Hematopoietic multipotent progenitor cell treated with erythropoietin and hydrocortisone succinate and interleukin-3 and kit ligand, for 15 days (in vitro differentiated cells): ENCODE measurements at regions not wholly inside any gene's neighbourhood (a gene's known extent, or its start where the extent isn't known, plus 50 kb on each side); places are given as distances from the start of the nearest gene placed in this dataset.

Experiments used
- DNase-seq: peaks from one replicate; pipeline ENCODE4 v3.0.0-alpha.2; 2015; ENCODE audit warnings: low spot score

- no peak for DNase-seq
Measured at GRCh38 chr2:180364719-180365118, 357.6 kb upstream of the CWC22 start.

- DNase-seq, result no peak
Measured at GRCh38 chr2:180360283-180360618, 353.2 kb upstream of the CWC22 start.

GRCh38 chr2:180359522-180360282, 352.6 kb upstream of the CWC22 start:
- DNase-seq, result no peak

- no peak for DNase-seq
Measured at GRCh38 chr2:180358458-180358857, 351.4 kb upstream of the CWC22 start.

GRCh38 chr2:180356676-180357075, 349.6 kb upstream of the CWC22 start:
- DNase-seq, result no peak

GRCh38 chr2:180352620-180353019, 345.5 kb upstream of the CWC22 start:
- DNase-seq, result no peak

GRCh38 chr2:180349809-180350208, 342.7 kb upstream of the CWC22 start:
- no peak for DNase-seq

GRCh38 chr2:180343528-180344345, 336.6 kb upstream of the CWC22 start:
- no peak for DNase-seq

- DNase-seq, result no peak
Measured at GRCh38 chr2:180337136-180337535, 330.0 kb upstream of the CWC22 start.

- no peak for DNase-seq
Measured at GRCh38 chr2:180336550-180336949, 329.5 kb upstream of the CWC22 start.

- no peak for DNase-seq
Measured at GRCh38 chr2:180334514-180334913, 327.4 kb upstream of the CWC22 start.

GRCh38 chr2:180328795-180329422, 321.8 kb upstream of the CWC22 start:
- no peak for DNase-seq

GRCh38 chr2:180327185-180327584, 320.1 kb upstream of the CWC22 start:
- DNase-seq, result no peak

GRCh38 chr2:180325416-180326120, 318.5 kb upstream of the CWC22 start:
- DNase-seq, result no peak

GRCh38 chr2:180324182-180324581, 317.1 kb upstream of the CWC22 start:
- no peak for DNase-seq

- no peak for DNase-seq
Measured at GRCh38 chr2:180322781-180323180, 315.7 kb upstream of the CWC22 start.

- no peak for DNase-seq
Measured at GRCh38 chr2:180319586-180320405, 312.7 kb upstream of the CWC22 start.

GRCh38 chr2:180314086-180314485, 307.0 kb upstream of the CWC22 start:
- DNase-seq, result no peak

- no peak for DNase-seq
Measured at GRCh38 chr2:180312542-180312941, 305.4 kb upstream of the CWC22 start.

- no peak for DNase-seq
Measured at GRCh38 chr2:180307096-180307495, 300.0 kb upstream of the CWC22 start.

GRCh38 chr2:180306346-180306745, 299.2 kb upstream of the CWC22 start:
- no peak for DNase-seq
